ENCODE measurements at regions not wholly inside any gene's neighbourhood (a gene's known extent, or its start where the extent isn't known, plus 50 kb on each side); places are given as distances from the start of the nearest gene placed in this dataset.

- no peaks in the 10 kb centered on the region for H3K79me2 ChIP-seq (ENCODE audit: control insufficient read depth, low read length)
- no peaks in the 10 kb centered on the region for H3K9me2 ChIP-seq (replicated peaks; ENCODE audit: control insufficient read depth, low read length)
- TF ChIP-seq EZH2phosphoT487 (IDR thresholded peaks at IDR 0.05; ENCODE audit: borderline replicate concordance, low read length), result no peak
- TF ChIP-seq CTCF (IDR thresholded peaks at IDR 0.05; ENCODE audit: low read depth, low read length, poor library complexity, severe bottlenecking), result no peak
Measured at GRCh38 chr7:85713171-85713570, 526.3 kb upstream of the SEMA3D start.

DNA sequence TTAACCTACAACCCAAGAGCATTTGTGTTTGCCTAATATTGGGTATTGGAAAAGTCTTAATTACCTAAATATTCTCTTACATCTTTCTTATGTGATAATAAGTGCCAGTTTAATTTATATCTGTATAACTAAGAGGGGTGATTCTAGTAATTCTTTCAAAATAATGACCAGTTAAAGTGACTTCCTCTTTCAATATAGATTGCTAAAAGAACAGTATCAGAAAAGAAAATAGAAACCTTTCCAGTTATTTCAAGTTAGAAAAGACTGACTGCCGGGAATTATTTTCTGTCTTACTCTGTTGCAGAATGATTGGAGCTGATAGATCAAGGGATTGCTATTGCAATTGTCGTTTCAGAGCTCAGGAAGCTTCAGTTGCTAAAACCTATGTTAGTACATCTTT is 525.0 kb upstream of the SEMA3D start:
- Histone ChIP-seq H3K4me1 (ENCODE audit: control insufficient read depth, low read length) (no peaks in the 10 kb centered on the region), H3K79me2 (ENCODE audit: control insufficient read depth, low read length) (no peaks in the 10 kb centered on the region), H3K27me3 (ENCODE audit: control insufficient read depth, low read length) (no peaks in the 10 kb centered on the region), H3K4me3 (ENCODE audit: low read length) (no peak overlapping the region), H3K36me3 (ENCODE audit: control insufficient read depth, low read length) (no peaks in the 10 kb centered on the region), H3K27ac (ENCODE audit: low read depth, low read length) (no peak overlapping the region), H3K9me3 (ENCODE audit: control insufficient read depth, insufficient read depth, low read length) (no peaks in the 10 kb centered on the region), H3K4me2 (ENCODE audit: low read length) (no peak overlapping the region), H3K9me2 (replicated peaks; ENCODE audit: control insufficient read depth, low read length) (no peaks in the 10 kb centered on the region), H4K20me1 (ENCODE audit: control insufficient read depth, insufficient read depth, low read depth, low read length) (no peaks in the 10 kb centered on the region), H3F3A (ENCODE audit: control insufficient read depth, insufficient read depth) (no peaks in the 10 kb centered on the region)
- no peak for TF ChIP-seq CTCF (IDR thresholded peaks at IDR 0.05; ENCODE audit: low read depth, low read length, poor library complexity, severe bottlenecking)
- TF ChIP-seq EZH2phosphoT487 (IDR thresholded peaks at IDR 0.05; ENCODE audit: borderline replicate concordance, low read length), result no peak

More at GRCh38 chr7:85713171-85713570, 526.3 kb upstream of the SEMA3D start:
- no peaks in the 10 kb centered on the region for H3F3A ChIP-seq (ENCODE audit: control insufficient read depth, insufficient read depth)
- H3K9me3 ChIP-seq (ENCODE audit: control insufficient read depth, insufficient read depth, low read length), result no peaks in the 10 kb centered on the region
- no peak overlapping the region for H3K4me2 ChIP-seq (ENCODE audit: low read length)
- no peak overlapping the region for H3K27ac ChIP-seq (ENCODE audit: low read depth, low read length)
- H3K4me3 ChIP-seq (ENCODE audit: low read length), result no peak overlapping the region
- H4K20me1 ChIP-seq (ENCODE audit: control insufficient read depth, insufficient read depth, low read depth, low read length), result no peaks in the 10 kb centered on the region
- no peaks in the 10 kb centered on the region for H3K36me3 ChIP-seq (ENCODE audit: control insufficient read depth, low read length)
- H3K27me3 ChIP-seq (ENCODE audit: control insufficient read depth, low read length), result no peaks in the 10 kb centered on the region
- H3K4me1 ChIP-seq (ENCODE audit: control insufficient read depth, low read length), result no peaks in the 10 kb centered on the region

DNA sequence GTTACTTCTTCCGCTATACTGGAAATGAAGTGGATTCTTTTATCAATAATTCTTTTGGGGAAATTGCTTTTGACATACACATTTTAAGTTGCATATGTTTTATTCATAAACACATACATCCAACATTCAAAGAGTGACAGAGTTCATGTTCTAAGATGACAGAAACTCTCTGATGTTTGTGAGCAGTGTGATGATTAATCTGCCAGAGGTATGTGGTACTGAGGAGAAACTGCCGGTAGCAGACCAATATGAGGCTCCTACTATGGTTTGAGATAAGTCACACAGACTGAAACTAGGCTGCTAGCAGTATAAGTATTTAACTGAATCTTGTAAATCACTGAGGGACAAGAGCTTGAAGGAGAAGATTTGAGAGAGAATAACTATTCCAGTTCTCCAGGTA is 524.1 kb upstream of the SEMA3D start:
- Histone ChIP-seq H3F3A (ENCODE audit: control insufficient read depth, insufficient read depth) (no peaks in the 10 kb centered on the region), H3K4me1 (ENCODE audit: control insufficient read depth, low read length) (no peaks in the 10 kb centered on the region), H3K27ac (ENCODE audit: low read depth, low read length) (no peak overlapping the region), H3K36me3 (ENCODE audit: control insufficient read depth, low read length) (no peaks in the 10 kb centered on the region), H3K9me3 (ENCODE audit: control insufficient read depth, insufficient read depth, low read length) (no peaks in the 10 kb centered on the region), H3K9me2 (replicated peaks; ENCODE audit: control insufficient read depth, low read length) (no peaks in the 10 kb centered on the region), H3K4me3 (ENCODE audit: low read length) (no peak overlapping the region), H3K79me2 (ENCODE audit: control insufficient read depth, low read length) (no peaks in the 10 kb centered on the region), H3K27me3 (ENCODE audit: control insufficient read depth, low read length) (no peaks in the 10 kb centered on the region), H3K4me2 (ENCODE audit: low read length) (no peak overlapping the region), H4K20me1 (ENCODE audit: control insufficient read depth, insufficient read depth, low read depth, low read length) (no peaks in the 10 kb centered on the region)
- TF ChIP-seq CTCF (IDR thresholded peaks at IDR 0.05; ENCODE audit: low read depth, low read length, poor library complexity, severe bottlenecking) (no peak), EZH2phosphoT487 (IDR thresholded peaks at IDR 0.05; ENCODE audit: borderline replicate concordance, low read length) (no peak)

GRCh38 chr7:85708221-85708620 is 521.4 kb upstream of the SEMA3D start:
- no peak overlapping the region for H3K27ac ChIP-seq (ENCODE audit: low read depth, low read length)
- H3F3A ChIP-seq (ENCODE audit: control insufficient read depth, insufficient read depth), result no peaks in the 10 kb centered on the region
- H3K9me2 ChIP-seq (replicated peaks; ENCODE audit: control insufficient read depth, low read length), result no peaks in the 10 kb centered on the region
- no peak overlapping the region for H3K4me2 ChIP-seq (ENCODE audit: low read length)
- H3K36me3 ChIP-seq (ENCODE audit: control insufficient read depth, low read length), result no peaks in the 10 kb centered on the region
- H3K4me3 ChIP-seq (ENCODE audit: low read length), result no peak overlapping the region
- no peaks in the 10 kb centered on the region for H3K79me2 ChIP-seq (ENCODE audit: control insufficient read depth, low read length)
- TF ChIP-seq CTCF (IDR thresholded peaks at IDR 0.05; ENCODE audit: low read depth, low read length, poor library complexity, severe bottlenecking) (no peak), EZH2phosphoT487 (IDR thresholded peaks at IDR 0.05; ENCODE audit: borderline replicate concordance, low read length) (no peak)
- no peaks in the 10 kb centered on the region for H3K9me3 ChIP-seq (ENCODE audit: control insufficient read depth, insufficient read depth, low read length)
- H3K4me1 ChIP-seq (ENCODE audit: control insufficient read depth, low read length), result no peaks in the 10 kb centered on the region
- H3K27me3 ChIP-seq (ENCODE audit: control insufficient read depth, low read length), result no peaks in the 10 kb centered on the region
- H4K20me1 ChIP-seq (ENCODE audit: control insufficient read depth, insufficient read depth, low read depth, low read length), result no peaks in the 10 kb centered on the region
